HG03095 (cell line): ENCODE measurements at regions not wholly inside any gene's neighbourhood (a gene's known extent, or its start where the extent isn't known, plus 50 kb on each side); places are given as distances from the start of the nearest gene placed in this dataset.
"Not testable (repeated sequence)": the region's sequence is repeated elsewhere in the genome, so short reads cannot be mapped to it uniquely, and the experiment has no call there.

Experiments
- ATAC-seq: cut with Tn5 transposase; IDR thresholded peaks from one replicate; pipeline ENCODE4 v1.9.1; 2021; ENCODE audit warnings: moderate library complexity; ENCODE audit not compliant: unreplicated experiment

DNA sequence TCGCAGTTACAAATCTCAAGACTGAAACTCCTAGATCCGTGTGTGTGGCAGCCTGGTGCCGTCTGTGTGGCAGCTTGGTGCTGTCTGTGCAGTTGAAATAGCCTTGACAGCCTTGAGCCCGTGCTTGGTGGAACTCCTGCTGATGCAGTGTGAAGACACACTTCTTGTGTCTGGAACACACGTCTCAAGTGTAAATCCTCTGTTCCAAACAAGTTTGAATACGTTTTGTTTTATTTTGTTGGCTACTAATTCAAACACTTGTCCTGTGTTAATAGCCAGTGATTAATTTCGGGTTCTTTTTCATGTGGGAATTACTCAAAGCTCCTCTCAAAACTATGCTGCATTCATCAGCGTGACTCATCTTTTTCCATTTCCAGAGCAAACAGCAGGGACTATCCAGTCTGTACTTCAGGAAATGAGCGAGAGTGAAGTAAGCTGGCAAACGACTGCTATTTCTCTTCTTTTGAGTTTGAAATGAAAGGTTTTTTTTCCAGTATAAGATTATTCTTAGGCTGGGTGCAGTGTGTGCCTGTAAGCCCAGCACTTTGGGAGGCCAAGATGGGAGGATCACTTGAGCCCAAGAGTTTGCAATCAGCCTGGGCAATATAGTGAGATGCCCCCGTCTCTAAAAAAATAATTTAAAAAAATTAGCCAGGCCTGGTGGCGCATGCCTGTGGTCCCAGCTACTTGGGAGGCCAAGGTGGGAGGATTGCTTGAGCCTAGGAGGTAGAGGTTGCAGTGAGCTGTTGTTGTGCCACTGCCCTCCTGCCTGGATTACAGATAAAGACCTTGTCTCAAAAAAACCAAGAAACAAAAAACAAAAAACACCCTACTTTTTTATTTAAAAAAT, 152.9 kb downstream of the SPP2 start:
- no peak for ATAC-seq

DNA sequence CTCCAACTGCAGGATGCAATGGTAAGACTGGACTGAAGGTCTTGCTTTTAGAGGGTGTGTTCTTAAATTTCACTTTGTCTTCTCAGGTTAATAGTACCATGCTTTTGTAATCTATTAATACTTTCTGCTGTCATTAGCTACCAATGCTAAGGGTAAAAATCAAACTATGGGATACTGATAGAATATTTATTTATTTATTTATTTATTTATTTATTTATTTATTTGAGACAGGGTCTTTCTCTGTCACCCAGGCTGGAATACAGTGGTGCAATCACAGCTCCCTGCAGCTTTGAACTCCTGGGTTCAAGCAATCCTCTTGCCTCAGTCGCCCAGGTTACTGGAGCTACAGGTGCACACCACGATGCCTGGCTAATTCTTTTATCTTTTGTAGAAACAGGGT, 152.1 kb downstream of the SPP2 start:
- ATAC-seq, result no peak

DNA sequence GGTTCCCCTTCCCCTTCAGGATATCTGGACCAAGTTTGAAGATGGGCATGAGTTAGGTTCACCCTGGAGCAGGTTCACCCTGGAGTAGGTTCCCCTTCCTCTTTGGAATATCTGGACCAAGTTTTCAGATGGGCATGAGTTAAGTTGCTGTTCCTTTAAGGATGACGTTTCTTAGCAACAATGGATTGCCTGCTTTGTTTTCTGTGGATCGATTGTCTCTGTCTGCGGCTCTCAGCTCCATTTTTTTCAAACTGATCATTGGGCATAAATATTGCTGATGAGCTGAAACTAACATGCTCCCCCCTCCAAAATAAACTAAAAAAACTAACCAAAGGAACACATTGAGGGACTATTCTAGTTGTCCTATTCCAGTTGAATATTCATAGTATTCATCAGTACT, 149.5 kb downstream of the SPP2 start:
- ATAC-seq, result no peak

DNA sequence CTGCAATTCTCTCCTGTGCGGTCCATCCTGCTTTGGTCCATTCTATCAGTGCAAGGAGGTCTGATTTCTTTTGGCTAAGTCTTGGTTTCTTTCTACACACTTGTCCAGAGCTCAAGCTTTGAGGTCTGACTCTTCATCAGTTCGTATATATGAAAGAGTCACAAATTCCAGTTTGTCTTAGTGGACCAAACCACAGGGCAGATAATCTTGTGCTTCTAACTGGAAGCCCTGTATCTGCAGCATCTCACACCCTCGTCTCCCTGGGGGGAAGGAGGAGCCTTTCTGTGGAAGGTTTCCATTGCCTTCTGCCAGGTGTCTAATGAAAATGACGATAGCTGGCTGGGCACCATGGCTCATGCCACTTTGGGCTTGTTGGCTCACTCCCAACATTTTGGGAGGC, 148.5 kb downstream of the SPP2 start:
- ATAC-seq, result no peak

DNA sequence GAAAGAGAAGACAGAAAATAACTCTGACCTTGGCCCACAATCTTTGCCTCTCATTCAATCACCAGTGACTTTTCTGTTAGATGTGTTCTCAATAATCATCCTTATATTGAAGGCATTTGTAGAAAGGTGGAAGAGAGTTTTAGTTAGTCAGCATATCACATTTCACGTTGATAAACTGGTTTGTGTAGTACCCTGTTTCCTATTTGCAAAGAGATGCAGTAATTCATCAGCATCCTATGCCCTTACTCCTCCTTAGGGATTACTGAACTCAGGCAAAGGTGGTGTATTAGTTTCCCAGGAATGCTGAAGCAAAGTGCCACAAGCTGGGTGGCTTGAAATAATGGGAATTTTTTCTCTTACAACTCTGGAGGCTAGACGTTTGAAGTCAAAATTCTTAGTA, 145.0 kb downstream of the SPP2 start:
- no peak for ATAC-seq

DNA sequence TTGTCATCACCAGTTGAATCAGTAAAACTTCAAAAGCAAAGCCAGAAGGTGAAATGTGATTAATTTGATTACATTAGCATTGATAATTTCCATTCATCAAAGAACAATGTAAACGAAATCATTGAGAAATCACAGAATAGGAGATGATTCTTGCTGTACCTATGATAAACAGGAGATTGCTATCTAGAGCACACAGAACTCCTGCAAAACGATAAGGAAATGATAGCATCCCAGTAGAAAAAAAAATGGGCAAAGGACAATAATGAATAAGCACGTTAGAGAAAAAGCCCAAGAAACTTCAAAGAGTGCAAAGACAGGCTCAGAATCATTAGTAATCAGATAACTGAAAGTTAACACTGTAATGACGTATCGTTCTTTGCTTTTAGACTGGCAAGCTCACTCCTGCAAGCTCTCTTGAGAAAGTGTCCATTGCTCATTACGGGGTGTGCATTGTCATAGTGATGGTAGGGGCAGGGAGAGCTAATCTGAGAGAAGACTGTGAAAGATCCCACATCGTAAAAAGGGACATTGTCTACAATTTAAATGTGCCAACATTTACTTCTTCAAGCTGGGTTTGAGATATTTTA, 143.6 kb downstream of the SPP2 start:
- ATAC-seq, result no peak

DNA sequence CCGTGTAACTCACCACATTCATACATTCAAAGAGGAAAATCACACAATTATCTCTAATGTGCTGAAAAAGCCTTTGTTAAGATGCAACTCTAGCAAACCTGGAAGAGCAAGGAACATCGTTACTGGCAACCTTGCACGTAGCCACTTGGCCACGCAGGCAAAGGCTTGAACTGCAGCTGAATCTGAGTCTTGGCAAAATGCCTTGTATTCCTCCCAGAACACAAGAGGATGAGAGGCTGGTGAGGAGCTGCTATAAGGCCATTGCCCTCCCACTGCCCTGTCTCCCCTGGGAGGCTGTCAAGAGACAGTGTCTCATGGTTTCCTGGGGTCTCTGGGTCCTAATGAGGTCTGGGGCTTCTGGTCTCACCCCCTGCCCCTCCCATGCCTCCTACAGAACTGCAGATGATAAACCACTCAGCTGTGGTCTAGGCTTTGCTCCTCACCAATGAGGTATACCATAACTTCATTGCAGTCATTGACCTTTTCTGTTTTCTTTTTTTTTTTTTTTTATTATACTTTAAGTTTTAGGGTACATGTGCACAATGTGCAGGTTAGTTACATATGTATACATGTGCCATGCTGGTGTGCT, 141.4 kb downstream of the SPP2 start:
- no peak for ATAC-seq

DNA sequence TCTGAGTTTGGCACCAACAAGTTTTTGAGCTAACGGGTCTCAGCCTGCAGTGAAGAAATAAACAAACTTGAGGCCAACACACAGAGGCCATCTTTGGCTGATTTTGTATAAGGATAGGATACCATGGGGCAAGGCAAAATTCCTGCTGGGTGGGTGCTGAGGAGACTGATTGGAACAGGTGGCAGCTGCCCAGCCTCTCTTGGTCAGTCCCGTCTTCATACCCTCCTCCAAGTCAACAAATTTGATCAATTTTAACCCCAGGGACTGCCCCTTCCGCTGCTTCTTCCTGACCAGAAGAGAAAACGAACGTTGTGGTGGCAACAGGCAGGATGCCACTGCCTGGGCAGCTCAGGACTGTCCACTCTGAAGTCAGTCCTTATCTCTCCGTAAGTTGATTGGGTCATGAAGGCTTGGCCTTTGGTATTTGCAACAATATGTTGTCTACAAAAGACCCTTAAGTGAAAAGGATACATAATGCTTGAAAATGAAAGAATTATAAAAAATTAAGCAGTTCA, 139.3 kb downstream of the SPP2 start:
- no peak for ATAC-seq

DNA sequence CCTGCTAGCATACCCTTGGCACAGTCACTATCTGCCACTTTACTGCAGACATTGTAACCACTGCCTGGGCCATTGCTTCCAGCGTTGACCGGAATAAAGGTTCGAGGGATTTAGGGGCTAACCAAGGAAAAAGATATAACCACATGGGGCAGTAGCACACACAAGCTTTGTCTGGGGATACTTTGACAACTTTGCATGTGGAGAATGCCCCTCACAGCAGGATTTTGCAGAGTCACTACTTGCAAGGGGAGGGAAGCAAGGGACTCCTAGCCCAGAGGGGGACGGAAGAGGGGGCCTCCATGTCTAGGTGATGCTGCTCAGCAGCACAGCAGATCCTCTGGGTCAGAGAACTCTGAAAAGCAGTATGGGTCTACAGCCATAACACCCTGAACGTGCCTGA, 138.7 kb downstream of the SPP2 start:
- no peak for ATAC-seq

DNA sequence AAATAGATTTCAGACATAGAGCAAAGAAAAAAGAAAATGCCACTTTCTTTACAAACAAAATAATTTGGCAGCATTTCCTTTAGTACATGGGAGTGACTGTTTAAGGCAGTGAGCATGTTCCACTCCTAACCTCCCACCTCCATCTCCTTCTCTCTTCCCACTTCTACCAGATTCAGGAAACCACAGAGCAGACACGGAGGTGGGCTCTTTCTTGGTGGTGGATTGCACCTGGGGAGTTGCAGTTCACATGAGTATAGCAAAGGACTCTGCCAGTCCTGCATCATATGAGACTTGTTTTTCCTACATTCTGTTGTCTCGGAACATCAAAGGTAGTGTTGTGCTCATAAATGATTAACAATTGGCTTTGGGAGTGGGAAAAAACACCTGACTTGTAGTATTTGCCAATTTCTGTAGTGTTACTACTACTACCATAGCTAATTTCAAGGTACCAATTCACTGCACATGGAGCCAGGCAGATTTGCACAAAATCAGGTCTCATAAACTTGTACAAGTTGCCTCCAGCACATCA, 137.2 kb downstream of the SPP2 start:
- no peak for ATAC-seq

DNA sequence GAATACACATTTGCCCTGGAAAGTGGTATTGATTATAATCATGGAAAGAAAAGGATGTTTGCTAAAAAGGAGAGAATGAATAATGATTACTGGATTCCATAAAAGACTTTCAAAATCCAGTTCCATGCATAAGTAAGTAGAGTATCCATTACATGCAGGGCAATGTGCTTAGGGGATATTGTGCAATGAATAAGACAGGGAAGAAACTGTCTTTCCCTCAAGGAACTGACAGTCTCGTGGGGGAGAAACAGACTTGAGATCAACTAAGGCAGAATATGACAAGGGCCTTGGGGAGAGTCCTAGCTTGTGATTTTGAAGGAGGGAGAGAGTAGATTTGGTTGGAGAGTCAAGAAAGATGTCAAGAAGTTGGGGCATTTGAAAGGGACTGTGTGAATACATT, 130.6 kb downstream of the SPP2 start:
- no peak for ATAC-seq

DNA sequence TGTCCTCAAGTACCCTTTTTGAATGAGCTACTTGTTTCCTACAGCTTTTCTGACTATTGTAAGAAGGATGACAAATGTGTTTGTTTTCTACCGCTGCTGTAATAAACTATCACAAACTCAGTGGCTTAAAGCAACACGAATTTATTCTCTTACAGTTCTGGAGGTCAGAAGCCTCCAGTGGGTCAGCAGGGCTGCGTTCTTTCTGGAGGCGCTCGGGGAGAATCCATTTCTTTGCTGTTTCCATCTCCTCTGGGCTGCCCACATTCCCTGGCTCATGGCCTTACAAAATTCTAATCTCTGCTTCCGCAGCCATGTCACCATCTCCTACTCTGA, 128.5 kb downstream of the SPP2 start:
- no peak for ATAC-seq

DNA sequence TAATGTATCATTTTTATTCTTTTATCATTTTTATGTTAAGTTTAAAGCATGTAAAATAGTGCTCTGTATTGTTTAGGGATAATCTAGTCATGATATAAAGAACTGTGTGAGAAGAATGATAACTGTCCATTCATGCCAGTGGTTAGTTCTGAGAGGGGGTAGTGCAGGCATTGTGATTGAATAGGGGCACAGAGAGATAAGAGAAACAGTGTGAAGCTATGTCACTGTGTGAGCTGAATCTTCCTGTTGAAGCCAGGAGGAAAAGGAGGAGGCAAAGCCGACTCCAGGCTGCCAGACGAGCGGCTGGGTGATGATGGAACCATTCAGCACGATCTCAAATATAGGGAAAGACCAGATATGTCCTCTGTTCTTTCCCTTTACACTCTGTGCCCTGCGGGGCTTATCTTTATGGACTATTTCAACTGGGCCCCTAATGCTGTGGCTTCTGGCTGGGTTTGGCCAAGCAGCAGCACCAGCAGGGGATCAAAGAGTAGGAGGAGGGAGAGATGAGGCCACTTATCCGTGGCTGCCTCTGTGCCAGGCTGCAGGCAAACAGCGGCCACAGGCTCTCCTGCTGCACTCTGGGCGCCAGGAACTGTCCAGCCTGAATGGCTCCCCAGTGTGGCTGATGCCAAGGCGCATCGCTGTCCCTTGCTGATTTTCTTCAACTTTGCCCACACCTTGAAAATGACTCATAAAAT, 128.0 kb downstream of the SPP2 start:
- ATAC-seq, result no peak

DNA sequence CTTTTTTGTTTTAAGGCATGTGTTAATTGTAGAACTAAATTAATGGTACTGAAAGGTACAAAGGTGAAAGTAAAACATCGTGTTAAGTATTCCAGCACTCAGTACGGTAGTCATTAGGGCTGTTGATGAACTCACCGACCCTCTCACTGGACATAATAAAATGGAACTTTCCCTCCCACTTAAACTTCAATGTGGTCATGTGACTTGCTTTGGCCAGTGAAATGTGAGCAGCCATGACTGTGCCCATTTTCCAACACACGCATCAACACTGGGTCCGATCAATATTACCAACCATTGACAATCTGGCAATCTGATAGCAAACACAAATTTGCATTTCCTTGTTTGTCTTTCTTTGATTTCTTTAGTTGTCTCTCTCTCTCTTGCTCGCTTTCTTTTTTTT, 125.1 kb downstream of the SPP2 start:
- ATAC-seq, result no peak

DNA sequence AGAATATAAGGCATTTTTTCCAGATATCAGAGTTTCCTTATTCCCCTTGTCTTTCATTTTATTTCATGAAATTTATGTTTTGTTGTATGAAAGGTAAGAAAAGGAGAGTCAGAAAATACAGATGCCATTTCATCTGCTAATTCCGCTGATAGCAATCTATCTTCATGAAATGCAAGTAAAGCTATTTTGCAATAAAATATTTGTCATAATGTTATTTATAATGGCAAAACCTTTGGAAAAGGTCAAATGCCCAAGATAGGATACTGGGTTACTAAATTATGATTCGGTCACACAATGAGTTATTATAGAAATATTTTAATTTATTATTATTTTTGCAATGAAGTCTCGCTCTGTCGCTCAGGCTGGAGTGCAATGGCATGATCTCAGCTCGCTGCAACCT, 124.2 kb downstream of the SPP2 start:
- ATAC-seq, result no peak

DNA sequence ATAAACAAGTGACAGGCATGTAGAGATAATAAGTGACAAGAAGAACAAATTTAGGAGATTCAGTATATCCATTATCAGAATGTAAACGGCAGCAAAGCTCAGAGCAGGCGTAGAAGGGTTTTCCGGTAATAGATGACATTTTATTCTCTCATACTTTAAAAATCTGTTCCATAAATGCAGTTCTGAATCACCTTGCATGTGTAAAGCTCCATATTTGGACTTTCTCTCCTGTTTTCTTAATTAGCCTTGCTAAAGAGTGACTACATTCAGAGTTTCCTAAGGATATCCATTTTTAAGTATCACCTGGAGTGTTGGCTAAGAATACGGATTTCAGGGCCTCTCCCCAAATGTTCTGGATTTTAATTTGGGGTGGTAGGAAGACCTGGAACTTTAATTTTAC, 122.0 kb downstream of the SPP2 start:
- ATAC-seq, result no peak

DNA sequence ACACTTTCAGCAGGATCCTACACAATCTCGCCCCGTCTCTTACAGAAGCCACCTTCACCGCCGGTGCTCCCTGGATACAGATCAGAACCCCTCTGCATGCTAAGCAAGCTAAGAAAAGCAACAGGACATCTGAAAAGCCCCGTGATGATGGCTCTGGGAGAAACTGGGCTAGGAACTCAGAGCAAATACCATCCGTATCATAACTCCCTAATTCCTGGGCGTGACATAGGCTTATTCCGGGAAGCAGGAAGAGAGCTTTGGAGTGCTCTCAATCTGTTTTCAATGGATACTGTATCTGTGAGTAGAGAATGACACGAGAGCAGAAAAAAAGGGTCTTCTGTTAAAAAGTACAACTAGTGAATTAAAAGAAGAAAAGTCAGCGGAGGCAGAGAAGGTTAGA, 121.6 kb downstream of the SPP2 start:
- ATAC-seq, result no peak

DNA sequence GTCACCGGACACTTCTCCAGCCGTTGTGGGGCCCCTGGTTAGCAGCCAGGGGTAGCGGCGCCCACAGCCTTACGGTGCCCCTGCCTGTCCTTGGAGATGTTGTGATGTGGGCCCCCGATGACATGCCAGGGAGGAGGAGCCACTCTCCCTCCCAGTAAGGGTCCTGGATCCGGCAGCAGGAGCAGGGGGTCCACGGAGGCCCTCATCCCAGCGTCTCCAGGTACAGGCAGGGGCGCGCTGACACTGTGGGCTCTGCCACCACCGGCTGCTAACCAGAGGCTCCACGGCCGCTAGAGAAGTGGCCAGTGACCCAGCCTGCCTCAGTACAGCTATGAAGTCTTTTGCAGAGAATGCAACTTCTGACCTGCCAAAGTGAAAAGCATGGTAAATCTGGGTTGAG, 121.2 kb downstream of the SPP2 start:
- no peak for ATAC-seq

DNA sequence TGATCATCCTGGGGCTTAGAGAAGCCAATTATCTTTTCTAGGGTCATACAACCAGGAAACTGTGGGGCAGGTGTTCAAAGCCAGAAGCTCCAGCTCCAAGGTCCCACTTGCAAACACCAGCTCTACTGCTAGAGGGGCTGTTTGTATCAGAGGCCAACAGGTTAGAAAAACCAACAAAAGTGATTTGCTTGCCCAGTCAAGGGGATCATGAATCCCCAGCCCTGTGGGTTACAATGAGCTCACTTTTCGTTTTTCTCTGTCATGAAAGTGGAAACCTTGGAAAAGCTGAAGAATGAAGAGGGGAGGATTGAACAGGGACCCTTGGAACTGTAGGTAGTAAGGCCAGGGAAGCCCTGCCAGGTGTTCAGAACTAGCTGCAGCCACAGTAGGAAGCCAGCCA, 119.2 kb downstream of the SPP2 start:
- ATAC-seq, result no peak

DNA sequence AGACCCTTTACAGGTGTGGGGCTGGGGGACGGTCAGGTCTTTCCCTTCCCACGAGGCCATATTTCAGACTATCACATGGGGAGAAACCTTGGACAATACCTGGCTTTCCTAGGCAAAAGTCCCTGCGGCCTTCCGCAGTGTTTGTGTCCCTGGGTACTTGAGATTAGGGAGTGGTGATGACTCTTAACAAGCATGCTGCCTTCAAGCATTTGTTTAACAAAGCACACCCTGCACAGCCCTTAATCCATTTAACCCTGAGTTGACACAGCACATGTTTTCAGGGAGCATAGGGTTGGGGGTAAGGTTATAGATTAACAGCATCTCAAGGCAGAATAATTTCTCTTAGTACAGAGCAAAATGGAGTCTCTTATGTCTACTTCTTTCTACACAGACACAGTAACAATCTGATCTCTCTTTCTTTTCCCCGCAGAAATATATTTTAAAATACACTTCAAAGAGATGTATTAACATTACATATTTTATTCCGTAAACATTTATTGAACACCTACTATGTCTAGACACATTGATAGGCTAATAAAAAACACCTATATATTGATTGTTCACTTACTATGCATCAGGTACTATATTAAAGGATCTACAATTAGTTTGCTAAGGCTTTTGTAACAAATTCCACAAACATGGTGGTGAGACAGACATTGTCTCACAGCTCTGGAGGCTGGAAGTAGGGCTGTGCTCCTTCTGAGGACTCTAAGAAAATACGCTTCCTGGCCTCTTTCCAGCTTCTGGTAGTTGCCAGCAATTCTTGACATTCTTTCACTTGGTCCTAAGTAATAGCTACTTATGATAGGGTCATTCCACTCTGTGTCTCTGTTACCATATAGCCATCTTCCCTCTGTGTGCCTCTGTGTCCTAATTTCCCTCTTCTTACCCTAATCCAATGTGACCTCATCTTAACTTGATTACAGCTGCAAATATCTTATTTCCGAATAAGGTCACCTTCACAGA, 118.4 kb downstream of the SPP2 start:
- ATAC-seq, result not testable (repeated sequence)
